MM.1S (cell line): ENCODE measurements at regions not wholly inside any gene's neighbourhood (a gene's known extent, or its start where the extent isn't known, plus 50 kb on each side); places are given as distances from the start of the nearest gene placed in this dataset.

ENCODE experiments used
- DNase-seq: peaks from one replicate; pipeline ENCODE4 v3.0.0-alpha.2; 2015
- H2AFZ ChIP-seq: fragments of 300-600 bp; sonication (generic); 2 replicates; pipeline ENCODE4 v1.6.0; 2016; ENCODE audit warnings: antibody characterized with exemption, low read length
- H3F3A ChIP-seq: fragments of 300-600 bp; sonication (generic); 2 replicates; pipeline ENCODE4 v1.6.1; 2016; ENCODE audit warnings: mild to moderate bottlenecking, antibody characterized with exemption, low read length, moderate library complexity, mixed read lengths; ENCODE audit not compliant: insufficient read depth
- H3K27ac ChIP-seq: fragments of 300-600 bp; sonication (generic); 2 replicates; pipeline ENCODE4 v1.5.1; 2016; ENCODE audit warnings: mild to moderate bottlenecking, low read length
- H3K27me3 ChIP-seq: fragments of 300-600 bp; sonication (generic); replicated peaks from 2 replicates; pipeline ENCODE4 v1.6.0; 2016; ENCODE audit warnings: low read length; ENCODE audit not compliant: insufficient read depth
- H3K36me3 ChIP-seq: fragments of 300-600 bp; sonication (generic); replicated peaks from 2 replicates; pipeline ENCODE4 v1.6.1; 2016; ENCODE audit warnings: mild to moderate bottlenecking, low read length, mixed read lengths; ENCODE audit not compliant: insufficient read depth
- H3K4me1 ChIP-seq: fragments of 300-600 bp; sonication (generic); 2 replicates; pipeline ENCODE4 v1.6.1; 2016; ENCODE audit warnings: low read length, mixed read lengths
- H3K4me2 ChIP-seq: fragments of 300-600 bp; sonication (generic); 2 replicates; pipeline ENCODE4 v1.6.0; 2016; ENCODE audit warnings: low read depth, low read length
- H3K4me3 ChIP-seq: fragments of 300-600 bp; sonication (generic); 2 replicates; pipeline ENCODE4 v1.5.1; 2016; ENCODE audit warnings: low read length, mixed read lengths
- H3K79me2 ChIP-seq: fragments of 300-600 bp; sonication (generic); 2 replicates; pipeline ENCODE4 v1.6.1; 2016; ENCODE audit warnings: mixed run types, low read length, mixed read lengths
- H3K9ac ChIP-seq: fragments of 300-600 bp; sonication (generic); 2 replicates; pipeline ENCODE4 v1.6.1; 2016; ENCODE audit warnings: low read length, mixed read lengths
- H3K9me2 ChIP-seq: fragments of 300-600 bp; sonication (generic); replicated peaks from 2 replicates; pipeline ENCODE4 v1.6.1; 2016; ENCODE audit warnings: mild to moderate bottlenecking, low read length, mixed read lengths; ENCODE audit not compliant: insufficient read depth
- H3K9me3 ChIP-seq: fragments of 300-600 bp; sonication (generic); replicated peaks from 2 replicates; pipeline ENCODE4 v1.6.1; 2016; ENCODE audit warnings: mild to moderate bottlenecking, low read length, mixed read lengths; ENCODE audit not compliant: insufficient read depth
- H4K20me1 ChIP-seq: fragments of 300-600 bp; sonication (generic); 2 replicates; pipeline ENCODE4 v1.6.1; 2016; ENCODE audit warnings: mild to moderate bottlenecking, low read length, moderate library complexity, mixed read lengths; ENCODE audit not compliant: insufficient read depth
- CTCF ChIP-seq: fragments of 300-600 bp; sonication (generic); IDR thresholded peaks from 2 replicates; pipeline ENCODE4 v1.5.1; 2016; ENCODE audit warnings: antibody characterized with exemption, low read length, mixed read lengths
- EZH2 ChIP-seq: fragments of 300-600 bp; sonication (generic); optimal IDR thresholded peaks from 2 replicates; pipeline ENCODE3; 2017; ENCODE audit warnings: low read depth, mild to moderate bottlenecking, antibody characterized with exemption, low read length, mixed read lengths
- EZH2phosphoT487 ChIP-seq: fragments of 300-600 bp; sonication (generic); IDR thresholded peaks from 2 replicates; pipeline ENCODE4 v1.6.1; 2018; ENCODE audit warnings: antibody characterized with exemption, low read length

DNA sequence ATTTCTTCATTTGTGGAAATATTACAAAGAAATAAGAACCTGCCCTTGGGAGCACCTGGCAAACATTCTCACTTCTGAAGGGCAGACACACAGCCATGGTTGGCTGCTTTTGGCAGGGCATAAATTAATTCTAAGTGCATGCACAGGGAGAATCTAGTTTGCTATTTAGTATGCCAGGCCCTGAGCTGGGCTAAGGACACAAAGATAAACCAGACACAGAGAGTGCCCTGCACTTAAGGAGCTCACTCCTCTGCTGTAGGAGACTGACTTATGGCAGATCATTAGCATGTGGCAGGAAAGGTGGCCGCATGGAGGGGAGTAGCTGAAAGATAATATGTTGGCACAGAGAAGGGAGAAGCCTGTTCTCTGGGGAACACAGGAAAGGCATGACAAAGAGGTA, 367.0 kb downstream of the LPIN1 start:
- Histone ChIP-seq H3K27me3 (no peaks in the 10 kb centered on the region), H4K20me1 (no peaks in the 10 kb centered on the region), H3K36me3 (no peaks in the 10 kb centered on the region), H2AFZ (no peak overlapping the region), H3K27ac (no peak overlapping the region), H3K4me3 (no peak overlapping the region), H3K9ac (no peak overlapping the region), H3K4me1 (no peaks in the 10 kb centered on the region), H3F3A (no peaks in the 10 kb centered on the region), H3K79me2 (no peaks in the 10 kb centered on the region), H3K9me2 (no peaks in the 10 kb centered on the region), H3K9me3 (no peaks in the 10 kb centered on the region), H3K4me2 (no peak overlapping the region)
- DNase-seq = no peak
- TF ChIP-seq CTCF (no peak), EZH2phosphoT487 (no peak), EZH2 (no peak)

GRCh38 chr2:12114816-12115215, 368.4 kb downstream of the LPIN1 start:
- H3K27me3 ChIP-seq = no peaks in the 10 kb centered on the region
- H3K9ac ChIP-seq = no peak overlapping the region
- no peak overlapping the region for H3K27ac ChIP-seq
- no peak overlapping the region for H3K4me3 ChIP-seq
- H3F3A ChIP-seq = no peaks in the 10 kb centered on the region
- DNase-seq = no peak
- H4K20me1 ChIP-seq = no peaks in the 10 kb centered on the region
- H3K9me2 ChIP-seq = no peaks in the 10 kb centered on the region
- TF ChIP-seq CTCF (no peak), EZH2phosphoT487 (no peak), EZH2 (no peak)
- H3K4me2 ChIP-seq = no peak overlapping the region
- H2AFZ ChIP-seq = no peak overlapping the region
- H3K9me3 ChIP-seq = no peaks in the 10 kb centered on the region
- no peaks in the 10 kb centered on the region for H3K4me1 ChIP-seq
- no peaks in the 10 kb centered on the region for H3K79me2 ChIP-seq
- H3K36me3 ChIP-seq = no peaks in the 10 kb centered on the region

DNA sequence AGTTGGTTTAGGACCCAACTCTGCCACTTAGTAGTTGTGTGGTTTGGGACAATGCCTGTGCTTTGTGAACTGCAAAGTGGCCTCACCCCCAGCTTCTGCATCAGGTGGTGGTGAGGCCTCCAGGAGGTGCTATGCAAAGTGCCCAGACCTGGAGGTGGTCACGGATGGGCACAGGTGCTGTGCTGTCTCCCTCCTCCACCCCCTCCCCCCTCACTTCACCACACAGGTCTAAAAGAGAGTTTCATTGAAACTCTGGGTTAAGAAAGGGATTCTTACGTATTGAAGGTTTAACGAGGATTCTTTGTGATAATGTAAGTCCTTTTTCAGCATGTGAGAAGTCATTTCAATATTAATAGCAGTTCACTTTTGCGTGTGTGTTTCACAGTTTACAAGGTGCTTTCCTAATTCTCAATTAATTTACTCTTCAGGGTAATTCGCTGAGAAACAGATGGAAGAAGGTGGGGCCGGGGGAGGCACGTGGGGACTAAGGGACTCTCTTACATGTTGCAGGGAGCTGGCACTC, 369.9 kb downstream of the LPIN1 start:
- Histone ChIP-seq H3K9me3 (no peaks in the 10 kb centered on the region), H3K79me2 (no peaks in the 10 kb centered on the region), H3F3A (no peaks in the 10 kb centered on the region), H3K36me3 (no peaks in the 10 kb centered on the region), H2AFZ (no peak overlapping the region), H3K4me1 (no peaks in the 10 kb centered on the region), H3K9ac (no peak overlapping the region), H3K27me3 (no peaks in the 10 kb centered on the region), H3K27ac (no peak overlapping the region), H3K4me3 (no peak overlapping the region), H3K4me2 (no peak overlapping the region), H4K20me1 (no peaks in the 10 kb centered on the region), H3K9me2 (no peaks in the 10 kb centered on the region)
- no peak for DNase-seq
- TF ChIP-seq EZH2 (no peak), CTCF (no peak), EZH2phosphoT487 (no peak)
